GM12891 (cell line): ENCODE measurements at regions not wholly inside any gene's neighbourhood (a gene's known extent, or its start where the extent isn't known, plus 50 kb on each side); places are given as distances from the start of the nearest gene placed in this dataset.

Experiments
- POLR2A ChIP-seq: IDR thresholded peaks from 2 replicates; pipeline ENCODE4 v1.6.1; 2011; ENCODE audit warnings: low read depth, low read length, control low read depth
- POLR2AphosphoS5 ChIP-seq: IDR thresholded peaks from 2 replicates; pipeline ENCODE4 v1.6.1; 2011; ENCODE audit warnings: low read depth, low read length, control low read depth
- SPI1 ChIP-seq: IDR thresholded peaks from 2 replicates; pipeline ENCODE4 v1.6.1; 2011; ENCODE audit warnings: low read depth, low read length, control low read depth
- TAF1 ChIP-seq: IDR thresholded peaks from 2 replicates; pipeline ENCODE4 v1.6.1; 2011; ENCODE audit warnings: low read depth, low read length, control low read depth

- no peak for TF ChIP-seq TAF1
- no peak for TF ChIP-seq SPI1
- no peak for TF ChIP-seq POLR2A
- TF ChIP-seq POLR2AphosphoS5, result no peak
Observed at GRCh38 chr5:8355981-8356380, 487.0 kb downstream of the MTRR start.
